ENCODE measurements at regions not wholly inside any gene's neighbourhood (a gene's known extent, or its start where the extent isn't known, plus 50 kb on each side); places are given as distances from the start of the nearest gene placed in this dataset.

- TF ChIP-seq CTCF (conservative IDR thresholded peaks at IDR 0.05; ENCODE audit: low read length), result no peak
- no peak for TF ChIP-seq EZH2phosphoT487 (IDR thresholded peaks at IDR 0.05; ENCODE audit: borderline replicate concordance)
These were observed 214.2 kb upstream of the MON1B start for GRCh38 chr16:76976756-76977155.
